H1 (cell line): ENCODE measurements at regions not wholly inside any gene's neighbourhood (a gene's known extent, or its start where the extent isn't known, plus 50 kb on each side); places are given as distances from the start of the nearest gene placed in this dataset.
"Not testable (repeated sequence)": the region's sequence is repeated elsewhere in the genome, so short reads cannot be mapped to it uniquely, and the experiment has no call there.

Experiments
- CTCF ChIA-PET: fragments of 300-600 bp; sonication (Branson Sonifier 250); formaldehyde crosslinking; loops from one replicate; lab custom pipeline; 2021; ENCODE audit not compliant: partially characterized antibody; lab: Charles Lee
- POLR2A ChIA-PET: fragments of 300-600 bp; sonication (Branson Sonifier 250); formaldehyde crosslinking; loops from one replicate; lab custom pipeline; 2021; ENCODE audit warnings: inconsistent platforms; ENCODE audit not compliant: partially characterized antibody; lab: Charles Lee
- DNase-seq, 2 experiments: peaks; one replicate each; pipeline versions ENCODE4 v3.0.0 to v3.0.0-alpha.2; 2010 to 2022; ENCODE audit warnings: low spot score in 2 of 2, low read depth in 1 of 2, mixed read lengths in 1 of 2
- FAIRE-seq: peaks from 2 replicates; lab custom pipeline; 2011; peaks lifted over from hg19 to GRCh38; lab: Jason Lieb, UNC
- H2AFZ ChIP-seq: 2 replicates; pipeline ENCODE4 v1.8.1; 2012; ENCODE audit warnings: low read length, inconsistent platforms
- H2AK5ac ChIP-seq: 2 replicates; pipeline ENCODE4 v1.6.1; 2013; ENCODE audit warnings: low read depth, low read length
- H2BK120ac ChIP-seq: replicated peaks from 2 replicates; pipeline ENCODE3; 2013; ENCODE audit warnings: low read depth, low read length, inconsistent platforms
- H2BK12ac ChIP-seq: 2 replicates; pipeline ENCODE4 v1.6.1; 2013; ENCODE audit warnings: low read depth, low read length
- H2BK15ac ChIP-seq: 2 replicates; pipeline ENCODE4 v1.6.1; 2013; ENCODE audit warnings: low read length
- H2BK20ac ChIP-seq: 2 replicates; pipeline ENCODE4 v1.6.1; 2013; ENCODE audit warnings: low read length
- H2BK5ac ChIP-seq: 2 replicates; pipeline ENCODE4 v1.6.1; 2013; ENCODE audit warnings: low read depth, low read length
- H3K14ac ChIP-seq: 2 replicates; pipeline ENCODE4 v1.6.1; 2013; ENCODE audit warnings: inconsistent platforms; ENCODE audit not compliant: insufficient read length
- H3K18ac ChIP-seq: 2 replicates; pipeline ENCODE4 v1.6.1; 2013; ENCODE audit warnings: low read length; ENCODE audit errors: extremely low read depth
- H3K23ac ChIP-seq: 2 replicates; pipeline ENCODE4 v1.6.1; 2013; ENCODE audit warnings: inconsistent platforms; ENCODE audit not compliant: insufficient read length
- H3K23me2 ChIP-seq: 2 replicates; pipeline ENCODE4 v1.6.1; 2013; ENCODE audit warnings: low read depth, low read length
- H3K27ac ChIP-seq: 2 replicates; pipeline ENCODE4 v1.6.1; 2011; ENCODE audit warnings: low read depth, low read length, inconsistent platforms
- H3K27me3 ChIP-seq, 4 experiments: replicated peaks in 1 of 4; 1 replicate in 1 of 4; 2 replicates in 3 of 4; pipeline versions ENCODE4 v1.6.1 to v1.8.1; 2011 to 2013; ENCODE audit warnings: low read length in 3 of 4, mild to moderate bottlenecking in 3 of 4, inconsistent platforms in 2 of 4, mixed read lengths in 2 of 4, moderate library complexity in 1 of 4; ENCODE audit not compliant: control insufficient read depth in 3 of 4, insufficient read depth in 3 of 4; ENCODE audit errors: extremely low read depth in 1 of 4
- H3K36me3 ChIP-seq, 4 experiments: 2 replicates each; pipeline versions ENCODE4 v1.6.1 to v1.8.1; 2011 to 2013; ENCODE audit warnings: mild to moderate bottlenecking in 4 of 4, low read length in 3 of 4, moderate library complexity in 2 of 4, control low read depth in 1 of 4, inconsistent platforms in 1 of 4; ENCODE audit not compliant: insufficient read depth in 4 of 4, control insufficient read depth in 2 of 4
- H3K4ac ChIP-seq: replicated peaks from 2 replicates; pipeline ENCODE3; 2013; ENCODE audit warnings: low read length, low read depth, mixed read lengths, inconsistent platforms; ENCODE audit not compliant: insufficient read length
- H3K4me1 ChIP-seq, 4 experiments: replicated peaks in 1 of 4; 1 replicate in 1 of 4; 2 replicates in 3 of 4; pipeline versions ENCODE4 v1.6.1 to v1.8.1; 2011 to 2013; ENCODE audit warnings: low read length in 3 of 4, inconsistent platforms in 2 of 4, mixed read lengths in 1 of 4; ENCODE audit not compliant: insufficient read depth in 4 of 4, control insufficient read depth in 3 of 4
- H3K4me2 ChIP-seq, 2 experiments: 2 replicates each; pipeline versions ENCODE4 v1.6.1 to v1.8.1; 2011 to 2013; ENCODE audit warnings: low read depth in 2 of 2, low read length in 2 of 2, control low read depth in 1 of 2, inconsistent platforms in 1 of 2, mild to moderate bottlenecking in 1 of 2; ENCODE audit not compliant: insufficient read depth in 1 of 2
- H3K4me3 ChIP-seq, 4 experiments: fragments of 200-600, 300-600 bp in 1 of 4; sonication (generic), shearing (Covaris generic), sonication (Bioruptor Twin) in 1 of 4; 2 replicates each; pipeline versions ENCODE4 v1.5.1 to v1.8.1; 2011 to 2016; ENCODE audit warnings: low read length in 4 of 4, low read depth in 3 of 4, control low read depth in 2 of 4, inconsistent platforms in 2 of 4, mild to moderate bottlenecking in 2 of 4, mixed read lengths in 1 of 4, moderate library complexity in 1 of 4; ENCODE audit not compliant: insufficient read depth in 2 of 4; ENCODE audit errors: extremely low read depth in 1 of 4
- H3K56ac ChIP-seq: replicated peaks from 2 replicates; pipeline ENCODE3; 2013; ENCODE audit warnings: low read depth, mild to moderate bottlenecking, mixed read lengths, low read length, inconsistent platforms; ENCODE audit not compliant: insufficient read length
- H3K79me1 ChIP-seq: 2 replicates; pipeline ENCODE4 v1.6.1; 2013; ENCODE audit warnings: low read depth, low read length, control low read depth
- H3K79me2 ChIP-seq, 2 experiments: 2 replicates each; pipeline versions ENCODE4 v1.6.1 to v1.8.1; 2012 to 2013; ENCODE audit warnings: low read length in 2 of 2, mild to moderate bottlenecking in 2 of 2, inconsistent platforms in 1 of 2; ENCODE audit not compliant: insufficient read depth in 2 of 2, control insufficient read depth in 1 of 2
- H3K9ac ChIP-seq, 4 experiments: replicated peaks in 1 of 4; 1 replicate in 1 of 4; 2 replicates in 3 of 4; pipeline versions ENCODE4 v1.6.1 to v1.8.1; 2011 to 2013; ENCODE audit warnings: low read depth in 3 of 4, low read length in 3 of 4, control low read depth in 2 of 4, mild to moderate bottlenecking in 2 of 4, moderate library complexity in 2 of 4, inconsistent platforms in 1 of 4; ENCODE audit errors: extremely low read depth in 1 of 4
- H3K9me3 ChIP-seq, 2 experiments: 2 replicates each; pipeline versions ENCODE4 v1.6.1 to v1.8.1; 2012 to 2013; ENCODE audit warnings: mild to moderate bottlenecking in 2 of 2, moderate library complexity in 2 of 2, control low read depth in 1 of 2, inconsistent platforms in 1 of 2, low read depth in 1 of 2, low read length in 1 of 2, mixed read lengths in 1 of 2; ENCODE audit not compliant: insufficient read depth in 2 of 2
- H4K20me1 ChIP-seq, 2 experiments: replicated peaks in 1 of 2; 2 replicates each; pipeline versions ENCODE3 to v1.8.1; 2011 to 2013; ENCODE audit warnings: inconsistent platforms in 2 of 2, low read length in 2 of 2, mild to moderate bottlenecking in 1 of 2; ENCODE audit not compliant: insufficient read depth in 2 of 2, control insufficient read depth in 1 of 2
- H4K5ac ChIP-seq: 2 replicates; pipeline ENCODE4 v1.6.1; 2013; ENCODE audit warnings: low read length, low read depth, mixed read lengths, inconsistent platforms; ENCODE audit not compliant: insufficient read length
- H4K8ac ChIP-seq: 2 replicates; pipeline ENCODE4 v1.8.0; 2013; ENCODE audit warnings: mild to moderate bottlenecking, moderate library complexity, low read length, inconsistent platforms; ENCODE audit not compliant: insufficient read depth; ENCODE audit errors: extremely low read depth
- H4K91ac ChIP-seq: replicated peaks from 2 replicates; pipeline ENCODE3; 2013; ENCODE audit warnings: low read length, mixed read lengths, inconsistent platforms; ENCODE audit not compliant: insufficient read length
- BCL11A ChIP-seq, 2 experiments: IDR thresholded peaks; one replicate each; pipeline ENCODE4 v1.6.1; 2011; ENCODE audit warnings: low read depth in 2 of 2, low read length in 2 of 2, mild to moderate bottlenecking in 2 of 2
- SIN3A ChIP-seq, 2 experiments: IDR thresholded peaks in 1 of 2; conservative IDR thresholded peaks in 1 of 2; 2 replicates each; pipeline ENCODE4 v1.6.1; 2011 to 2012; ENCODE audit warnings: low read length in 2 of 2, improper control_type of control experiment in 1 of 2, low read depth in 1 of 2, mild to moderate bottlenecking in 1 of 2
- WGBS, 2 experiments: shearing (Covaris generic) in 1 of 2; methylation state at CpG; one replicate each; pipeline versions ENCODE4 v1.1.6 to v1.1.7; 2013 to 2015; ENCODE audit warnings: low lambda C conversion rate in 2 of 2, mixed read lengths in 2 of 2, inconsistent platforms in 1 of 2, low coverage in 1 of 2, missing lambda C conversion rate in 1 of 2; ENCODE audit not compliant: insufficient replicate concordance in 2 of 2, insufficient coverage in 1 of 2, insufficient read length in 1 of 2; ENCODE audit errors: extremely low coverage in 1 of 2, missing lambda C conversion rate in 1 of 2; 5-methylcytosine and 5-hydroxymethylcytosine counted together

DNA sequence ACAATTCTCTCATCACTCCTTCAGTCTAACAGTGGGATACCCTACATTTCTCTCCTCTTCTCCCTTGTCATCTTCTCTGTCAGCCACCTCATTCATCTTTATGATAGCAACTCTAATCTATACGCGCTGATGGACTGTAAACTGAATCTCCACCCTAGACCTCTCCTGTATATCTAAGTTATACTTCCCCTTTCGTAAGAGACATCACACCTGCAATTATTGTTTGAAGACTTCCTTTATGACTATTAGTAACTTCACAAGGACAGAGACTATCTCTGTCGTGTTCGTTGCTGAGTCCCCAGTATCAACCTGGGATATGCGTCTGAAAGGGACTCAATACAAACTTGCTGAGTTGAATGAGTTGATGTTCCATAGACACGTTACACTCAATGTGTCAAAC, 263.2 kb downstream of the IRS1 start (continued):
- TF ChIP-seq BCL11A (IDR thresholded peaks at IDR 0.05; ENCODE audit: low read depth in 2 of 2, low read length in 2 of 2) (no peak), SIN3A (conservative IDR thresholded peaks at IDR 0.05 in 1 of 2, IDR thresholded peaks at IDR 0.05 in 1 of 2; ENCODE audit: low read depth in 1 of 2, low read length in 2 of 2) (no peak)

DNA sequence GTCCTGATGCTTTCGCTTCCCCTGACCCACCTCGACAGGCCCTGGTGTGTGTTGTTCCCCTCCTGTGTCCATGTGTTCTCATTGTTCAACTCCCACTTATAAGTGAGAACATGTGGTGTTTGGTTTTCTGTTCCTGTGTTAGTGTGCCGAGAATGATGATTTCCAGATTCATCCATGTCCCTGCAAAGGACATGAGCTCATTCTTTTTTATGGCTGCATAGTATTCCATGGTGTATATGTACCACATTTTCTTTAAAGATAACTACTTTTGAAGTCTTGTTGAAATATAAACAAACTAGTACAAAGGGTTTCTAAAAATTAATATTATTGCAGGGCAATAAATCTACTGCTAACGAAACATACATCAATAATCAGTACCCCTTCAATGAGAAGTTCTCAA, 266.6 kb downstream of the IRS1 start:
- whole genome bisulfite sequencing, 2 experiments, result 92% methylated on average over 4 of the region's 4 CpGs; no CpG with 5 or more reads in 1 of the 2 experiments

More for the DNA sequence above, 266.6 kb downstream of the IRS1 start:
- H3K79me2 ChIP-seq, H2BK120ac ChIP-seq, H2BK5ac ChIP-seq, H3K4me1 ChIP-seq, H4K20me1 ChIP-seq, H2BK20ac ChIP-seq, H3K14ac ChIP-seq, H3K23me2 ChIP-seq, H3K36me3 ChIP-seq, H3K9ac ChIP-seq, H4K8ac ChIP-seq, H2BK12ac ChIP-seq, H3K23ac ChIP-seq, H3K4ac ChIP-seq, H3K27me3 ChIP-seq, H2AK5ac ChIP-seq, H3K27ac ChIP-seq, DNase-seq, H4K5ac ChIP-seq, H3K4me3 ChIP-seq, H3K56ac ChIP-seq, H3K18ac ChIP-seq, H3K79me1 ChIP-seq, H2AFZ ChIP-seq, H3K4me2 ChIP-seq, POLR2A ChIA-PET, H2BK15ac ChIP-seq, H3K9me3 ChIP-seq, H4K91ac ChIP-seq, FAIRE-seq: not testable (repeated sequence)
- CTCF ChIA-PET, result interaction anchor here (1.1 kb wide), 1 partner anchor 10 kb away, joined by 4 read pairs; no protein-coding TSS in a partner anchor
